GM21390 (cell line): ENCODE measurements at regions not wholly inside any gene's neighbourhood (a gene's known extent, or its start where the extent isn't known, plus 50 kb on each side); places are given as distances from the start of the nearest gene placed in this dataset.

Experiments
- ATAC-seq: cut with Tn5 transposase; IDR thresholded peaks from one replicate; pipeline ENCODE4 v1.9.1; 2021; ENCODE audit not compliant: unreplicated experiment

- ATAC-seq: no peak
These were observed 318.6 kb downstream of the LRFN2 start for GRCh38 chr6:40268614-40269013.

- no peak for ATAC-seq
These were observed 319.0 kb downstream of the LRFN2 start for GRCh38 chr6:40268166-40268565.

DNA sequence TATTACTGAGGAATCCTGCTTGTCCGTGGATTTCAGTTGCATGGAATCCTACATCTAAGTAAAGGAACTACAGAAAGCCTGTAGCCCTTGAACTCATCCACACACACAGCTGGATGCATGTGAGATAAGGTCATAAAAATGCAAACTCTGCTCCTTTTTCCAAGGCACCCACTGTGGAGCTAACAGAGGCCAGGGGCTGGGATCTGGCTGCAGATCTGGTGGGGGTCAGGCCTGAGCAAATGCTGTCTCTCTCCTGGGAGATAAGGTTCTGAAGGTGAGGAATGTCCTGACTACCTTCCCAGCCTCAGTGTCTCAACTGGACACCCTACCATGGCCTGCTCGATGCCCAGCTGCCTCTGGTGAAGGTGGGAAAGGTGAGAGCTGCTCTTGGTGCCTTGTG is 321.5 kb downstream of the LRFN2 start:
- no peak for ATAC-seq

DNA sequence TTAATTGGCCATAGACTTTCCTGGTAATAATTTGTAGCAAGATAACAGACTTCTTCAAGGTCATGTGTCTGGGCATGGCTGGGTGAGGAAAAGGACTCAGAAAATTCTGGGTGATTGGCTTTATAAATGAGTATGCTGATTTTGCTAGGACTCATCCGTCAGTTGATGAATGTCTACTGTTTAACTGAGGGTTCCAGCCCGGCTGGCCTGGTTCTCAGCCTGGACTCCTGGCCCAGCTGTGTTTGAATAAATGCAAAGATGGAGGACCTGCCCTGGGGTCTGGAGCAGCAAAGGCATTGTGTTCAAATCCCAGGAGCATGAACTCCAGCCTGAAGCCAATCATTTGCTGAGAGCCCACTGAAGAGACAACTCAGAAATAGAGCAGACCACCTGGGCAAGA is 323.2 kb downstream of the LRFN2 start:
- ATAC-seq: no peak

- no peak for ATAC-seq
These were observed 324.8 kb downstream of the LRFN2 start for GRCh38 chr6:40262363-40262762.

GRCh38 chr6:40258531-40258930 is 324.3 kb upstream of the MOCS1 start:
- ATAC-seq: no peak

DNA sequence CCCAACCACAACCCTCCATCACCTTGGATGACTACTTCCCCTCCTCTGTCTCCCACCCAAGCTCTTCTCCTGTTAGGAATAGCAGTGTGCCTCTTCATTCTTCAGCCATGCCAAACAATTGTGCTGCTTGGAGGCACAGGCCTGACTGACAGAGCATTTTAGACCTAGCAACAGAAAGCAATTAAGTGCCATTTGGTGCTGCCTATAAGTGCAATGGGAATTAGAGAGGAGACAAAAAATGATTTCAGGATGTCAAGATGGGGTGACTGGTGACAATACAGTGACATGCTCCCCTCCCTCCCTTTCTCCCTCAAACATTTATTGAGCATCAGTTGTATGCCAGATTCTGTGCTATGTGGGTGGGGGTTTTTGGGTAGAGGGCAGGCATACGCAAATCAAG is 322.6 kb upstream of the MOCS1 start:
- ATAC-seq: no peak

- ATAC-seq: no peak
These were observed 322.0 kb upstream of the MOCS1 start for GRCh38 chr6:40256224-40256623.

DNA sequence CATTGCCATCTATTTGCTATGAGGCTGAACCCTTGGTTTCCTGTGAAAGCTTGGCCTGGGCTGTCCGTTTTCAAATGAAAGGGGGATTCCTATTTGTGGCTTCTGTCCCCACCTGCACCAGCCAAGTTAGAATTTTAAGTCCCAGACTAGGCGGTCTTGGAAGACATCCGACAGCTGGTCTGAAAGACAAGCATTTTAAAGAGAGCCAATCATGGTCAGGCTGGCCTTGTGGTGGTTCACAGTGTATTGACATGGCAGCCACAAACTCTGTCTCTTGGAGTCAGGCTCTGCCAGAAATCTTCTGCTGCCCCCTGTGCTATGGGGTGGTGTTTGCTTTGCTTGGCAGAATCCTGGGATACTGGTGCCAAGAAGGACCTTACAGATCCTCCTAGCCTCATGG is 319.2 kb upstream of the MOCS1 start:
- no peak for ATAC-seq

DNA sequence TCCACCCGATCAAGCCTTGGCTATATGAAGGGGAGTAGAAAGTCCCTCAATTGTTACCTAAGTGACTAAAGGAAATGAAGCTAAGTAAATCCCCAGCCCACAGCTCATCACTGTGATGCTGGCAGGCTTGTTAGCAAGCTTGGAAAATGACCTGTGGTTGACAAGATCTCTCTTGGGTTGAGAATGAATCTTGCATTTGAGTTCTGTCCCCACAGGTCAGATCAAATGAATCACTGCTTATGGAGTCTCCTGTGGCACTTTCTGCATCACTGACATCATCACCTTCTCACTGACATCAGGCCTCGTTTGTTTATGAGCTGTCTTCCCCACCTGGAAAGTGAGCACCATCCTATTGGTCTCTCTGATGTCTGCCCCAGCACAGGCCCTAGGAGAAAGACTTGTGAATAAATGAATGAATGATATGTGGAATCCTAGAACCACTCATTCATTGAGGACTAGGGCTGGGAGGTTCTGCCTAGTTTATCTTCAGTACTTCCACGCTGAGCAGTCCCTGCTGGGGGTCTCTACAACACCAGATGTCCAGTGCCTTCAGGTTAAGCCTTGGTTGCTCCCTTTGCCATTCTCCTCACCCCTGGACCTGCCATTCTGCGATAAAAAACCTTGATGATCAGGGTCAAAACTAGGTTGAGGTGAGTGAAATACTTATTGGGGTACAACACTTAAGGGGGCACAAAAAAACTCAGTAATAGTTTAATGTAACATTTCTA is 318.4 kb upstream of the MOCS1 start:
- no peak for ATAC-seq

- no peak for ATAC-seq
These were observed 317.5 kb upstream of the MOCS1 start for GRCh38 chr6:40251637-40252300.

- no peak for ATAC-seq
These were observed 315.7 kb upstream of the MOCS1 start for GRCh38 chr6:40249935-40250334.

GRCh38 chr6:40247516-40248115 is 313.4 kb upstream of the MOCS1 start:
- ATAC-seq: no peak

DNA sequence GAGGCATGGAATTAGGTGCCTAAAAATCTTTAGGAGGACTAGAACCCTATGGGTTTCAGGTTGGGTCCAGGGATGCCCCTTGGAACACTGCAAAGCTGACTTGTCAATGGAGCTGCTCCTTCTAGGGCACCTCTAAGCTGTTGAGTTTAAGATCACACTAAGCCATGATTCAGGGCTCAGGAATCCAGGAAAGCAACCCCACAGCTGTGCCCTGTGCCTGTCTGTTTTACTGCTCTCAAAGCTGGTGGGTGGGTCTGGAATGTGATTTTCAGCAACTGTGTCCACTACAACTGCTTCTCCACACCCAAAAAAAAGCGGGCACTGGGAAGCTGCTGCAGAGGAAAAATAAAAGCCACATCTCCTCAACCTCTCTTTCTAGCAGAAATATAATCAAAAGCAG is 310.4 kb upstream of the MOCS1 start:
- ATAC-seq: no peak

- ATAC-seq: no peak
These were observed 298.4 kb upstream of the MOCS1 start for GRCh38 chr6:40232698-40233097.

- ATAC-seq: no peak
These were observed 293.5 kb upstream of the MOCS1 start for GRCh38 chr6:40227735-40228134.

- ATAC-seq: no peak
These were observed 288.1 kb upstream of the MOCS1 start for GRCh38 chr6:40222354-40222753.

DNA sequence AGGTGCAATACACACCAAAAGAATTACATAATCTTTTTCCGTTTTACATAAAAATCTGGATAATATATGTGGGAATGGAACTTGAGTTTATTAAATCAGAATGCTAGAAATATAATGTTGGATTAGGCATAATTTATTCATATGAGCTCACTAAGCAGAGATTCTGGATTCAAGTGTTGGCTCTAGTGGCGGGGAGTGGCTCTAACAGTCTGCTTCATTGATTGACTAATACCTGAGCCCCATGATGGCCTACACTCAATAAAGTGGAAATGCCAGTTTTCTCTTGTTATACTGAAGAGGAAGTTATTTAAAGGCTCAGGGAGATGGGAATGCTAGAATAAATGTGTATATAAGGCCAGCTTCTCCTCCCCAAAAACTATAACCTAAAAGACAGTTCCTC is 285.5 kb upstream of the MOCS1 start:
- ATAC-seq: no peak

DNA sequence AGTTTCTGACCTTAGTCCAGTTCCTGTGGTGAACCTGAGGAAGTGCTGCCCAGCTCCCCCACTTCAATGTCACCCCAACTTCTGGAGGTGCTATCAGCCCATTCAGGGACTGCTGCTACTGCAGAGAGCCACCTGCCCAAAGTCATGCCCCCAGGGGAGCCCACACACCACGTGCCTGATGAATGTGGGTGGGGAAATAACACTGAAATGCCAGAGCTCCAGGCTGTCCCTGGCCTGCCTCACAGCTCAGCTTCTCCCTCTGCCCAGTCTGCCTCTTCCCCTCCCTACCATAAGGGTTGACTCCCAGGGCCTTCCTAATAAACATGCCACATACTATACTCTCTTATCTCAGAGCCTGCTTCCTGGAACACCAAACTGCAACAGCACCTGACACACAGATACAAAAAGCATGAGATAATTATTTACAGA is 276.4 kb upstream of the MOCS1 start:
- no peak for ATAC-seq

DNA sequence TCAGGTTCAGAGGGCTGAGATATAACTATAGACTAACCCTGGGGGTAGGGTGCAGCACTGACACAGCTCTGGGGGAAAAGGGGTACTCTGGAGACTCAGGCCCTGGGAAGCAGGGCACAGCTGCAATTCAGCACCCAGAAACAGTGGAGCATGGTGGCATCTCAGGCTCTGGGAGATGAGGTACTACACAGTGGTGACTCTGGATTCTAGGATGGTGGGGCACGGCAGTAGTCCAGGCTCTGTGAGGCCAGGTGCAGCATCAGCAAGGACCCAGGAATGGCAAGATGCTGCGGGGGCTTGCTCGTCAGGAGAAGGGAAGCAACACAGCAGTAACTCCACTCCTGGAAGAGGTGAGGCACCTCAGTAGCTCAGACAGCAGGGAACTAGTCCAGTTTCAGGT is 271.5 kb upstream of the MOCS1 start:
- ATAC-seq: no peak

DNA sequence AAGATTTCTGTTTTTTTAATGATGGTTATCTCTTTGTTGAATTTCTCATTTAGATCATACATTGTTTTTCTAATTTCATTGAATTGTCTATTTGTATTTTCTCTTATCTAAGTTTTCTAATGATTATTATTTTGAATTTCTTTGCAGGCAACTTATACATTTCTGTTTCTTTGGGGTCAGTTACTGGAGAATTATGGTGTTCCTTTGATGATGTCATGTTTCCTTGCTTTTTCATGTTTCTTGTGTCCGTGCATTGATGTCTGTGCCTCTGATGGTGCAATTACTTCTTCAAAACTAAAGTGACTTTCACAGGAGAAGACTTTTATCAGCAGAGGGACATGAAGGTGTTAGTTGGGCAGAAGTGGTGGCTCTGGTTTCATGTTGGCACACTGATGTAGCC is 270.7 kb upstream of the MOCS1 start:
- no peak for ATAC-seq

DNA sequence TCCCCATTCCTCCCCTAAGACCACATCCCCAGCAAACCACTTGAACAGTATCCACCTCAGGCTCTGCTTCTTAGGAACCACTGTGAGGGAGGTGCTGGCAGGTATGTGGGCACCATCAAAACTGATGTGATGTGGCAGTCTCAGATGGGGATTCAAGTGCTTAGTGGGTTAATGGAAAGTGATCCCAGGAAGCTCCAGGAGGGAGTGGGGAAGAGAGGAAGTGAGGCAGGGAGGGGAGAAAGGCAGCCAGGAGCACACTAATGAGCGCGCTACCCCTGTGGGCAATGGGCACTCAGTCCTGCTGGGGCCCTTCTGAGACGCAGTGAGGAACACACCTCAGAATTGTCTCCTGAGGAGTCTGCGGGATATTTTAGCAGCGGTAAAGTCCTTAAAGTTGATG is 263.1 kb upstream of the MOCS1 start:
- no peak for ATAC-seq
